ENCODE measurements at regions not wholly inside any gene's neighbourhood (a gene's known extent, or its start where the extent isn't known, plus 50 kb on each side); places are given as distances from the start of the nearest gene placed in this dataset.
"Not testable (repeated sequence)": the region's sequence is repeated elsewhere in the genome, so short reads cannot be mapped to it uniquely, and the experiment has no call there.

- TF ChIP-seq, protein P1, sequence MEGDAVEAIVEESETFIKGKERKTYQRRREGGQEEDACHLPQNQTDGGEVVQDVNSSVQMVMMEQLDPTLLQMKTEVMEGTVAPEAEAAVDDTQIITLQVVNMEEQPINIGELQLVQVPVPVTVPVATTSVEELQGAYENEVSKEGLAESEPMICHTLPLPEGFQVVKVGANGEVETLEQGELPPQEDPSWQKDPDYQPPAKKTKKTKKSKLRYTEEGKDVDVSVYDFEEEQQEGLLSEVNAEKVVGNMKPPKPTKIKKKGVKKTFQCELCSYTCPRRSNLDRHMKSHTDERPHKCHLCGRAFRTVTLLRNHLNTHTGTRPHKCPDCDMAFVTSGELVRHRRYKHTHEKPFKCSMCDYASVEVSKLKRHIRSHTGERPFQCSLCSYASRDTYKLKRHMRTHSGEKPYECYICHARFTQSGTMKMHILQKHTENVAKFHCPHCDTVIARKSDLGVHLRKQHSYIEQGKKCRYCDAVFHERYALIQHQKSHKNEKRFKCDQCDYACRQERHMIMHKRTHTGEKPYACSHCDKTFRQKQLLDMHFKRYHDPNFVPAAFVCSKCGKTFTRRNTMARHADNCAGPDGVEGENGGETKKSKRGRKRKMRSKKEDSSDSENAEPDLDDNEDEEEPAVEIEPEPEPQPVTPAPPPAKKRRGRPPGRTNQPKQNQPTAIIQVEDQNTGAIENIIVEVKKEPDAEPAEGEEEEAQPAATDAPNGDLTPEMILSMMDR (IDR thresholded peaks at IDR 0.05) = not testable (repeated sequence)
- TF ChIP-seq POLR2A, EP300 (IDR thresholded peaks at IDR 0.05): not testable (repeated sequence)
These were observed 304.4 kb upstream of the ZNF722 start for GRCh38 chr7:63694296-63694695.

Measured in tibial nerve (tissue), 4 donors.